Immature natural killer cell (primary cell): ENCODE measurements at regions not wholly inside any gene's neighbourhood (a gene's known extent, or its start where the extent isn't known, plus 50 kb on each side); places are given as distances from the start of the nearest gene placed in this dataset.

Source experiments
- DNase-seq, 3 donors: peaks; one replicate each; pipeline ENCODE4 v3.0.0; 2022; ENCODE audit warnings: mixed read lengths in 1 of 3
- H3K27ac Mint-ChIP-seq, 6 donors: one replicate each; pipeline ENCODE4 v1.8.0; 2020; ENCODE audit warnings: mixed read lengths in 6 of 6, mild to moderate bottlenecking in 5 of 6, inconsistent platforms in 4 of 6, moderate library complexity in 3 of 6
- H3K27me3 Mint-ChIP-seq, 3 donors: one replicate each; pipeline ENCODE4 v1.8.0; 2020 to 2021; ENCODE audit warnings: low read depth in 3 of 3, mild to moderate bottlenecking in 3 of 3, mixed read lengths in 3 of 3, moderate library complexity in 3 of 3, inconsistent platforms in 1 of 3
- H3K36me3 Mint-ChIP-seq, 3 donors: one replicate each; pipeline ENCODE4 v1.8.0; 2020; ENCODE audit warnings: mixed read lengths in 3 of 3, inconsistent platforms in 2 of 3, mild to moderate bottlenecking in 2 of 3
- H3K4me1 Mint-ChIP-seq, 2 donors: one replicate each; pipeline ENCODE4 v1.8.0; 2020; ENCODE audit warnings: inconsistent platforms in 2 of 2, mild to moderate bottlenecking in 2 of 2, mixed read lengths in 2 of 2, moderate library complexity in 1 of 2
- H3K4me3 Mint-ChIP-seq, 5 donors: one replicate each; pipeline ENCODE4 v1.8.0; 2020; ENCODE audit warnings: mild to moderate bottlenecking in 5 of 5, mixed read lengths in 5 of 5, inconsistent platforms in 3 of 5, moderate library complexity in 3 of 5
- H3K9me3 Mint-ChIP-seq, 6 donors: one replicate each; pipeline ENCODE4 v1.8.0; 2020; ENCODE audit warnings: mild to moderate bottlenecking in 6 of 6, mixed read lengths in 6 of 6, inconsistent platforms in 4 of 6, moderate library complexity in 3 of 6

- Mint-ChIP-seq H3K36me3 (no peaks in the 10 kb centered on the region), H3K4me3 (no peak overlapping the region), H3K27ac (no peak overlapping the region), H3K27me3 (peaks cover 0 to 3% (median 1%) of the 10 kb centered on the region in 3 donors), H3K9me3 (no peaks in the 10 kb centered on the region), H3K4me1 (no peaks in the 10 kb centered on the region)
- DNase-seq: no peak
Observed at GRCh38 chr2:182621191-182621590, 94.9 kb upstream of the DNAJC10 start.

DNA sequence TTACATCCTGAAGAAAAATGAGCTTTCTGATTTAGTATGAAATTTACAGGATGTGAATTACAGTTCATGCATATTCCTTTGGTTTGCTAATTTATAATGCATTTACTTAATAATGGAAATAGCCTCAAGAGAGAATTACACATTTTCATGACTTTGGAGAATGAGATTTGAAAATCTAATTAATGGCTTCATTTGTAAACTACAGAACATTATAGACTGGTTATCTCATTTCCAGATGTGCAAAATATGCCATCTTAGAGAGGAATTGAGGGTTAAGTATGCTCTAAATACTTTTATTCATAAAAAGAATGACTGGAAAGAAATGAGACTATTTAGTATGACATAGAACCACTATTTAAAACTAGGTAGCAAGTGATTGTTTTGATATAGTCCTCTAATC, 94.2 kb upstream of the DNAJC10 start:
- Mint-ChIP-seq H3K4me1 (no peaks in the 10 kb centered on the region), H3K36me3 (no peaks in the 10 kb centered on the region), H3K4me3 (no peak overlapping the region), H3K27ac (no peak overlapping the region), H3K27me3 (peaks cover 0 to 3% (median 1%) of the 10 kb centered on the region in 3 donors), H3K9me3 (no peaks in the 10 kb centered on the region)
- no peak for DNase-seq

DNA sequence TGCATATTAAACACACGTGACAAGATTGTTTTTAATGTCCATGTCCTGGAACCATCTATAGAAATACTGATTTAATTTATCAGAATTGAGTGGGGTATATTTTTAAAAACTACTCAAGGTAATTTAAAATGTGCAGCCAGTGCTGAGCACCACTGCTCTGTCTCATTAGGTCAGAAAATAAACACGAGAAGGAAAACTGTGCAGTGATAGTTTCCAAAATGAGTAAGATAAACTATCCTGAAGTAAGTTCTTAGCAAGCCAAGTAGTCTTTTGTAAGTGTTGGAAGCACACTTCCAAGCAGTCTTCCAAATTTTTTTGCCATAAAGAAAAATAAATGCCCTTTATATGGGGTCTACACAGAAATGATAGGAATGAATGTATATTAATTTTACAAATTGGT, 93.8 kb upstream of the DNAJC10 start:
- Mint-ChIP-seq H3K4me3 (no peak overlapping the region), H3K27me3 (peaks cover 0 to 3% (median 1%) of the 10 kb centered on the region in 3 donors), H3K9me3 (no peaks in the 10 kb centered on the region), H3K27ac (no peak overlapping the region), H3K4me1 (no peaks in the 10 kb centered on the region), H3K36me3 (no peaks in the 10 kb centered on the region)
- no peak for DNase-seq

DNA sequence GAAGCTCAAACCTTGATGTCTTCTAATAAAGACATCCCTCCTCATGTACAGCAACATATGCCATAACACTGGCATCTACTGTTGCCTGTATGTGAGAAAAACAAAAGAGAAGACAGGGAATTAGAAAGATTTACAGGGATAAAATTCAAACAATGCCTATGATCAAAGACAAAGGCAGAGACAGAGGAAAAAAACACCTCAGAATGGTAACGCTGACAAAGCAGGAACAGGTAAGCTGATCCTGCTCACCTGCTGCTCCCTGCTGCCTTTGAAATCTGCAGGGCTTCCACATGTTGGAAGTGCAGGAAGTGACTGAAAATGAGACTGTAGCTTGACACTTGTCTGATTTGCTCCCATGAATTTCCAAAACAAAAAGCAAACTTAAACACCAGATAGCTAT, 90.2 kb upstream of the DNAJC10 start:
- no peak for DNase-seq
- Mint-ChIP-seq H3K27me3 (peaks cover 0 to 3% (median 2%) of the 10 kb centered on the region in 3 donors), H3K9me3 (no peaks in the 10 kb centered on the region), H3K27ac (no peak overlapping the region), H3K36me3 (no peaks in the 10 kb centered on the region), H3K4me1 (no peaks in the 10 kb centered on the region), H3K4me3 (no peak overlapping the region)

- H3K4me3 Mint-ChIP-seq: no peak overlapping the region
Observed at GRCh38 chr2:182628916-182629315, 87.1 kb upstream of the DNAJC10 start.

DNA sequence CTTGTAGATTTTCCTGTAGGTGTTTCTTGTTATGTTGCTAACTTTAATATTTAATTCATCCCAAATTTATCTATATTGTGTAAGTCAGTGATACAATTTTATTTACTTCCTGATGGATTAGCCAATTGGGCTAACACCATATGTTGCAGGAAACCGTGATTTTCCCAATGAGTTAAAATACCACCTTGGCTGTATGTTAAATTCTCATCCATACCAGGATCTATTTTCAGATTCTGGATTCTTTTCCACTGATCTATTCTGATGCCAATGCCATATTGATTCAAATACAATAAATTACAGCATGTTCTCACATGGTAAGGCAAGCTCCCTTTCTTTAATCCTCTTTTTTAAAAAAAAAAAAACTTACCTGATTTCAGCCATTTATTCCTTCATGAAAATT, 85.8 kb upstream of the DNAJC10 start:
- Mint-ChIP-seq H3K27me3 (peaks cover 0 to 3% (median 0%) of the 10 kb centered on the region in 3 donors), H3K4me1 (no peaks in the 10 kb centered on the region), H3K4me3 (no peak overlapping the region), H3K9me3 (no peaks in the 10 kb centered on the region), H3K27ac (no peak overlapping the region), H3K36me3 (no peaks in the 10 kb centered on the region)
- no peak for DNase-seq

More at GRCh38 chr2:182628916-182629315, 87.1 kb upstream of the DNAJC10 start:
- no peaks in the 10 kb centered on the region for H3K36me3 Mint-ChIP-seq
- peaks cover 0 to 3% (median 0%) of the 10 kb centered on the region in 3 donors for H3K27me3 Mint-ChIP-seq
- DNase-seq: no peak
- no peaks in the 10 kb centered on the region for H3K4me1 Mint-ChIP-seq
- H3K9me3 Mint-ChIP-seq: no peaks in the 10 kb centered on the region
- H3K27ac Mint-ChIP-seq: no peak overlapping the region

DNA sequence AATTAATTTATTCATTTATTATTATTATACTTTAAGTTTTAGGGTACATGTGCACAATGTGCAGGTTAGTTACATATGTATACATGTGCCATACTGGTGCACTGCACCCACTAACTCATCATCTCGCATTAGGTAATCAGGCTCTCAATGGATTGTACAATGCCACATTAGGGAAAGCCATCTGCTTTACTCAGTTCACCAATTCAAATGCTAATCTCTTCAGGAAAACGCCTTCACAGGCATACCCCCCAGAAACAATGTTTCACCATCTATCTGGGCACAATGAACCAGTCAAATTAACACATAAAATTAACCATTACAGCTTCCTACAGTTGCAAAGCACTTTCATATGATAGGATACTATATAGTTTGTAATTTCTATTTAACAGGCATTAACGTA, 84.8 kb upstream of the DNAJC10 start:
- Mint-ChIP-seq H3K4me3 (no peak overlapping the region), H3K36me3 (no peaks in the 10 kb centered on the region), H3K9me3 (no peaks in the 10 kb centered on the region), H3K27me3 (peaks cover 0 to 3% (median 0%) of the 10 kb centered on the region in 3 donors), H3K27ac (no peak overlapping the region), H3K4me1 (no peaks in the 10 kb centered on the region)
- DNase-seq: no peak

GRCh38 chr2:182634386-182634785, 81.7 kb upstream of the DNAJC10 start:
- H3K36me3 Mint-ChIP-seq: no peaks in the 10 kb centered on the region
- no peak overlapping the region for H3K27ac Mint-ChIP-seq
- no peak overlapping the region for H3K4me3 Mint-ChIP-seq
- H3K4me1 Mint-ChIP-seq: no peaks in the 10 kb centered on the region
- no peaks in the 10 kb centered on the region for H3K9me3 Mint-ChIP-seq
- no peak for DNase-seq
- peaks cover 0 to 14% (median 1%) of the 10 kb centered on the region in 3 donors for H3K27me3 Mint-ChIP-seq

DNA sequence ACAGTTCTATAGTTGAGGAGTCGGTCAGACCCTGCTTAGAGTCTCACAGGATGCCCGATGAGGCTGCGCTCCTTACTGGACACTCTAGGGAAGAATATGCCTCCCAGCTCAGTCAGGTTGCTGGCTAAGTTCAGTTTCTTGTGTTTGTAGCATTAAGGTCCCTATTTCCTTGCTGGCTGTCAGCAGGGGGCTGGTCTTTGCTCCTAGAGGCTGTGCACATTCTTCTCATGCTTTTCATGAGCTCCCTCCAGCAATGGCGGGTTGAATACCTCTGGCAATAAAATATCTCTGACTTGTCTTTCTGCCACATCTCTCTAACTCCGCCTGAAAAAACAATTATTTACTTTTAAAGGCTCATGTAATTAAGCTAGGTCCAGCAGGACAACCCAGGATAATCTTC, 79.4 kb upstream of the DNAJC10 start:
- Mint-ChIP-seq H3K27me3 (peaks cover 0 to 16% (median 1%) of the 10 kb centered on the region in 3 donors), H3K4me1 (no peaks in the 10 kb centered on the region), H3K36me3 (no peaks in the 10 kb centered on the region), H3K4me3 (no peak overlapping the region), H3K27ac (no peak overlapping the region), H3K9me3 (no peaks in the 10 kb centered on the region)
- DNase-seq: no peak

GRCh38 chr2:182638667-182639066, 77.4 kb upstream of the DNAJC10 start:
- Mint-ChIP-seq H3K4me1 (no peaks in the 10 kb centered on the region), H3K27ac (no peak overlapping the region), H3K4me3 (no peak overlapping the region), H3K9me3 (no peaks in the 10 kb centered on the region), H3K36me3 (no peaks in the 10 kb centered on the region), H3K27me3 (peaks cover 0 to 16% (median 0%) of the 10 kb centered on the region in 3 donors)
- DNase-seq: no peak

DNA sequence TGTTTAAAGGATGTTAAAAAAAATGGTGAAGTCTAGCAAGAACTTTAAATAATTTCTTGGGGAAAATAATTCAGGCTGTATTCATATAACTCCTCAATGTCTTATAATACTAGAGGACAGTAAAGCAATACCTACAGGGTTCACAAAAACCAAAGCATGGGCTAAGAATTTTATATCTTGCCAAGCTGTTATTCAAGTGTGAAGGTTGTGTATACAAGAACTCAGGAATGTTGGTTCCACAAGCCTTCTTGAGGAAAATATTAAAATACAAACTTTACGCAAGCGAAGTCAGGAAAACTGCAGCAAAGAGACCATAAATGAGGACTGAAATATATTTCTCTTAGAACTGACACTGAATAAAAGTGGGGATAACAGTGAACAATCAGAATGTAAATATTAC, 76.1 kb upstream of the DNAJC10 start:
- no peak for DNase-seq
- peaks cover 0 to 16% (median 0%) of the 10 kb centered on the region in 3 donors for H3K27me3 Mint-ChIP-seq
- H3K4me3 Mint-ChIP-seq: no peak overlapping the region
- no peaks in the 10 kb centered on the region for H3K9me3 Mint-ChIP-seq
- no peaks in the 10 kb centered on the region for H3K36me3 Mint-ChIP-seq
- H3K4me1 Mint-ChIP-seq: no peaks in the 10 kb centered on the region
- no peak overlapping the region for H3K27ac Mint-ChIP-seq

DNA sequence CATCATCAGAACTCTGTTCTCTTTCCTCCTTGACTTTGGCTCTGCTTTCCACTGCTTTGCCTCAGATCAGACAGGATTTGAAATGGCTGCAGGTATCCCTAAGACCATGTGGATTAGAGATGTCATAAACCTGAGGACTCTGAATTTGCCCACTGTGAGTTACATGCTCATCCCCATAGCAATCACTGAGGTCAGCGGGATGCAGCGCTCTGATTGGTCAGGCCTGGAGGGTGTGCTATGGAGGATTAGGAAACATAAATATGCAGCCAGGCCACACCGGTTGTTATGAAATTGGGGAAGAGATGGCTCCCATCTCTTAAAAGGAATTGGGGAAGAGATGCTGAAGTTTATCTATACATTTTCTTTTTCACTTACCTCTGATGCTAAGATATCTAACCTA, 73.7 kb upstream of the DNAJC10 start:
- Mint-ChIP-seq H3K4me3 (no peak overlapping the region), H3K36me3 (no peaks in the 10 kb centered on the region), H3K27ac (no peak overlapping the region), H3K9me3 (no peaks in the 10 kb centered on the region), H3K4me1 (no peaks in the 10 kb centered on the region), H3K27me3 (peaks cover 0 to 9% (median 0%) of the 10 kb centered on the region in 3 donors)
- DNase-seq: peak in 1 of 3 donors; percentile 2

GRCh38 chr2:182646763-182647498, 69.1 kb upstream of the DNAJC10 start:
- no peaks in the 10 kb centered on the region for H3K36me3 Mint-ChIP-seq
- H3K9me3 Mint-ChIP-seq: no peaks in the 10 kb centered on the region
- H3K27me3 Mint-ChIP-seq: no peaks in the 10 kb centered on the region
- no peak for DNase-seq
- no peaks in the 10 kb centered on the region for H3K4me1 Mint-ChIP-seq
- no peak overlapping the region for H3K27ac Mint-ChIP-seq
- H3K4me3 Mint-ChIP-seq: no peak overlapping the region

GRCh38 chr2:182647499-182647787, 68.6 kb upstream of the DNAJC10 start:
- no peaks in the 10 kb centered on the region for H3K36me3 Mint-ChIP-seq
- DNase-seq: no peak
- H3K4me1 Mint-ChIP-seq: no peaks in the 10 kb centered on the region
- H3K27me3 Mint-ChIP-seq: no peaks in the 10 kb centered on the region
- no peak overlapping the region for H3K27ac Mint-ChIP-seq
- no peak overlapping the region for H3K4me3 Mint-ChIP-seq
- H3K9me3 Mint-ChIP-seq: no peaks in the 10 kb centered on the region

DNA sequence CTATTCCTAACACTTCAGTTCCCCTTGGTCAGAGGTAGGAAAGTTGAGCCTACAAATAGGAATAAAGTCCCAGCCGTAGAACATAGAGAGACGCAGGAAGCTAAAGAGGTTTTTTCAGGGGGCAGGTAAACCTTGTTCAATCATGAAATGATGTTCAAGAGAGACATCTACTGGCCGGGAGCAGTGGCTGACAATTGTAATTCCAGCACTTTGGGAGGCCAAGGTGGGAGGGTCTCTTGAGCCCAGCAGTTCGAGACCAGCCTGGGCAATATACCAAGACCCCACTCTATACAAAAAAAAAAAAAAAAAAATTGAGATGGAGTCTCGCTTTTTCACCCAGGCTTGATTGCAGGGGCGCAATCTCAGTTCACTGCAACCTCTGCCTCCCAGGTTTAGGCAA, 66.7 kb upstream of the DNAJC10 start:
- Mint-ChIP-seq H3K9me3 (no peaks in the 10 kb centered on the region), H3K4me3 (no peak overlapping the region), H3K27me3 (no peaks in the 10 kb centered on the region), H3K27ac (no peak overlapping the region), H3K4me1 (no peaks in the 10 kb centered on the region), H3K36me3 (no peaks in the 10 kb centered on the region)
- DNase-seq: no peak
